ENCODE measurements at regions not wholly inside any gene's neighbourhood (a gene's known extent, or its start where the extent isn't known, plus 50 kb on each side); places are given as distances from the start of the nearest gene placed in this dataset.

GRCh38 chr3:64922213-64922612, 234.4 kb upstream of the ADAMTS9 start:
- no peak for TF ChIP-seq CTCF (IDR thresholded peaks at IDR 0.05)
- Histone ChIP-seq H3K4me1 (no peaks in the 10 kb centered on the region), H3K27me3 (no peaks in the 10 kb centered on the region), H3K27ac (no peak overlapping the region), H3K4me3 (no peak overlapping the region), H3K36me3 (no peaks in the 10 kb centered on the region), H3K9me3 (peaks cover 0 to 4% of the 10 kb centered on the region in 2 donors)
- intact Hi-C loops (cut with DNase I), result no loop called here
- ATAC-seq, result no peak
- DNase-seq, result no peak

- DNase-seq (no peak), ATAC-seq (no peak)
- H3K36me3 ChIP-seq, result no peaks in the 10 kb centered on the region
- peaks cover 0 to 4% of the 10 kb centered on the region in 2 donors for H3K9me3 ChIP-seq
- intact Hi-C loops (cut with DNase I), result no loop called here
- H3K4me3 ChIP-seq, result no peak overlapping the region
- H3K4me1 ChIP-seq, result no peaks in the 10 kb centered on the region
- H3K27me3 ChIP-seq, result no peaks in the 10 kb centered on the region
- TF ChIP-seq CTCF (IDR thresholded peaks at IDR 0.05), result no peak
- no peak overlapping the region for H3K27ac ChIP-seq
Observed at GRCh38 chr3:64921281-64922065, 233.7 kb upstream of the ADAMTS9 start.

- intact Hi-C loops (cut with DNase I), result no loop called here
- H3K4me3 ChIP-seq, result no peak overlapping the region
- no peaks in the 10 kb centered on the region for H3K36me3 ChIP-seq
- ATAC-seq (no peak), DNase-seq (no peak)
- peaks cover 0 to 9% of the 10 kb centered on the region in 2 donors for H3K4me1 ChIP-seq
- no peaks in the 10 kb centered on the region for H3K9me3 ChIP-seq
- TF ChIP-seq CTCF (IDR thresholded peaks at IDR 0.05), result no peak
- no peak overlapping the region for H3K27ac ChIP-seq
- H3K27me3 ChIP-seq, result no peaks in the 10 kb centered on the region
Observed at GRCh38 chr3:64919934-64920333, 232.1 kb upstream of the ADAMTS9 start.

- H3K36me3 ChIP-seq, result no peaks in the 10 kb centered on the region
- no peak for TF ChIP-seq CTCF (IDR thresholded peaks at IDR 0.05)
- no peaks in the 10 kb centered on the region for H3K9me3 ChIP-seq
- H3K4me3 ChIP-seq, result no peak overlapping the region
- DNase-seq, result no peak
- H3K4me1 ChIP-seq, result peaks cover 0 to 9% of the 10 kb centered on the region in 2 donors
- no peak overlapping the region for H3K27ac ChIP-seq
- H3K27me3 ChIP-seq, result no peaks in the 10 kb centered on the region
- intact Hi-C loops (cut with DNase I), result no loop called here
- no peak for ATAC-seq
Observed at GRCh38 chr3:64918989-64919388, 231.2 kb upstream of the ADAMTS9 start.

- no peak for TF ChIP-seq CTCF (IDR thresholded peaks at IDR 0.05)
- H3K27ac ChIP-seq, result no peak overlapping the region
- intact Hi-C loops (cut with DNase I), result no loop called here
Observed at GRCh38 chr3:64917914-64918453, 230.2 kb upstream of the ADAMTS9 start.

More at GRCh38 chr3:64917914-64918453, 230.2 kb upstream of the ADAMTS9 start:
- no peaks in the 10 kb centered on the region for H3K27me3 ChIP-seq
- no peak for ATAC-seq
- H3K4me3 ChIP-seq, result no peak overlapping the region
- H3K36me3 ChIP-seq, result no peaks in the 10 kb centered on the region
- no peak for DNase-seq
- H3K9me3 ChIP-seq, result no peaks in the 10 kb centered on the region
- H3K4me1 ChIP-seq, result peaks cover 0 to 9% of the 10 kb centered on the region in 2 donors
